Left ventricle myocardium inferior (tissue), 1 donor: ENCODE measurements at regions not wholly inside any gene's neighbourhood (a gene's known extent, or its start where the extent isn't known, plus 50 kb on each side); places are given as distances from the start of the nearest gene placed in this dataset.
"Not testable (repeated sequence)": the region's sequence is repeated elsewhere in the genome, so short reads cannot be mapped to it uniquely, and the experiment has no call there.

ENCODE experiments used
- DNase-seq: peaks from one replicate; pipeline ENCODE4 v3.0.0-alpha.2; 2020
- H3K27ac ChIP-seq: fragments of 200-600 bp; replicated peaks from 2 replicates; pipeline ENCODE4 v1.8.0; 2021
- H3K27me3 ChIP-seq: fragments of 200-600 bp; 2 replicates; pipeline ENCODE4 v1.8.0; 2021; ENCODE audit warnings: low read depth
- H3K36me3 ChIP-seq: fragments of 200-600 bp; 2 replicates; pipeline ENCODE4 v1.8.0; 2021
- H3K4me1 ChIP-seq: fragments of 200-600 bp; 2 replicates; pipeline ENCODE4 v1.8.0; 2021
- H3K4me3 ChIP-seq: fragments of 200-600 bp; 2 replicates; pipeline ENCODE4 v1.8.0; 2021; ENCODE audit warnings: mild to moderate bottlenecking, moderate library complexity
- H3K9me3 ChIP-seq: fragments of 200-600 bp; replicated peaks from 2 replicates; pipeline ENCODE4 v1.8.0; 2021
- intact Hi-C: fragments of 100-400 bp; cut with micrococcal nuclease; formaldehyde crosslinking; loops from one replicate; pipeline ENCODE4 v1.11.0; 2022
- TF ChIP-seq, protein P1 (sequence below): fragments of 200-600 bp; IDR thresholded peaks from 2 replicates; pipeline ENCODE4 v1.8.0; 2021; ENCODE audit warnings: antibody characterized with exemption, mild to moderate bottlenecking, borderline replicate concordance
- donor health status: DM: no; HTN: yes; CAD: no; lungs with severe emphysema.

GRCh38 chr4:26253968-26254367, 66.8 kb upstream of the RBPJ start:
- no peak for DNase-seq
- TF ChIP-seq, protein P1, sequence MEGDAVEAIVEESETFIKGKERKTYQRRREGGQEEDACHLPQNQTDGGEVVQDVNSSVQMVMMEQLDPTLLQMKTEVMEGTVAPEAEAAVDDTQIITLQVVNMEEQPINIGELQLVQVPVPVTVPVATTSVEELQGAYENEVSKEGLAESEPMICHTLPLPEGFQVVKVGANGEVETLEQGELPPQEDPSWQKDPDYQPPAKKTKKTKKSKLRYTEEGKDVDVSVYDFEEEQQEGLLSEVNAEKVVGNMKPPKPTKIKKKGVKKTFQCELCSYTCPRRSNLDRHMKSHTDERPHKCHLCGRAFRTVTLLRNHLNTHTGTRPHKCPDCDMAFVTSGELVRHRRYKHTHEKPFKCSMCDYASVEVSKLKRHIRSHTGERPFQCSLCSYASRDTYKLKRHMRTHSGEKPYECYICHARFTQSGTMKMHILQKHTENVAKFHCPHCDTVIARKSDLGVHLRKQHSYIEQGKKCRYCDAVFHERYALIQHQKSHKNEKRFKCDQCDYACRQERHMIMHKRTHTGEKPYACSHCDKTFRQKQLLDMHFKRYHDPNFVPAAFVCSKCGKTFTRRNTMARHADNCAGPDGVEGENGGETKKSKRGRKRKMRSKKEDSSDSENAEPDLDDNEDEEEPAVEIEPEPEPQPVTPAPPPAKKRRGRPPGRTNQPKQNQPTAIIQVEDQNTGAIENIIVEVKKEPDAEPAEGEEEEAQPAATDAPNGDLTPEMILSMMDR = no peak
- Histone ChIP-seq H3K9me3 (peaks cover 2% of the 10 kb centered on the region), H3K4me3 (no peak overlapping the region), H3K4me1 (peaks cover 2% of the 10 kb centered on the region), H3K27me3 (no peaks in the 10 kb centered on the region), H3K27ac (no peak overlapping the region), H3K36me3 (no peaks in the 10 kb centered on the region)
- intact Hi-C loops = no loop called here

- intact Hi-C loops = no loop called here
- Histone ChIP-seq H3K4me3 (no peak overlapping the region), H3K9me3 (peaks cover 10% of the 10 kb centered on the region), H3K36me3 (no peaks in the 10 kb centered on the region), H3K27me3 (no peaks in the 10 kb centered on the region), H3K27ac (no peak overlapping the region), H3K4me1 (no peaks in the 10 kb centered on the region)
- TF ChIP-seq, protein P1 = no peak
- no peak for DNase-seq
Observed at GRCh38 chr4:26255989-26256388, 64.8 kb upstream of the RBPJ start.

- not testable (repeated sequence) for DNase-seq, H3K27ac ChIP-seq
Observed at GRCh38 chr4:26257444-26257843, 63.4 kb upstream of the RBPJ start.

DNA sequence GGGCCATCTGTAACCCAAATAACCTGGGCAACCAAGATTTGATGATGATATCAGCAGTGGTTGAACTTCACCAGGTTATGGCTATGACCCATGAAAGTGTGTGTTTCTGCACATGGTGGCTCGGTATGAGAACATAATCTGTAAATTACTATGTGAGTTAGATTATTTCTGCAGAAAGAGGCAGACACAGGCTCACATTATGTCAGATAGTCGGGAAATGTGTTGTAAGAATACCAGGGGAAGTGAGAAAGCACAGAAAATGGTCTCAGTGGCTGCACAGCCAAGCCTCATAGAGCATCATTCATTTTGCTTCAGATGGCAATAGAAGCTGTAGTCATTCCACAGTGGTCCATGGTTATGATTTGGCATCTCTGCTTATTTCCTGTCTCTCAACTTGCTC, 63.0 kb upstream of the RBPJ start:
- no peaks in the 10 kb centered on the region for H3K27me3 ChIP-seq
- peaks cover 10% of the 10 kb centered on the region for H3K9me3 ChIP-seq
- no peaks in the 10 kb centered on the region for H3K36me3 ChIP-seq
- TF ChIP-seq, protein P1 = no peak
- no peak overlapping the region for H3K27ac ChIP-seq
- no peaks in the 10 kb centered on the region for H3K4me1 ChIP-seq
- DNase-seq = no peak
- no peak overlapping the region for H3K4me3 ChIP-seq
- intact Hi-C loops = no loop called here

More at GRCh38 chr4:26257444-26257843, 63.4 kb upstream of the RBPJ start:
- H3K27me3 ChIP-seq, H3K4me3 ChIP-seq, H3K36me3 ChIP-seq, H3K4me1 ChIP-seq, intact Hi-C loops: not testable (repeated sequence)
- peaks cover 10% of the 10 kb centered on the region for H3K9me3 ChIP-seq

GRCh38 chr4:26260571-26260970, 60.2 kb upstream of the RBPJ start:
- H3K36me3 ChIP-seq = no peaks in the 10 kb centered on the region
- TF ChIP-seq, protein P1 = no peak
- intact Hi-C loops = no loop called here
- no peak overlapping the region for H3K4me3 ChIP-seq
- peaks cover 10% of the 10 kb centered on the region for H3K9me3 ChIP-seq
- peaks cover 5% of the 10 kb centered on the region for H3K27me3 ChIP-seq
- no peaks in the 10 kb centered on the region for H3K4me1 ChIP-seq
- H3K27ac ChIP-seq = no peak overlapping the region
- no peak for DNase-seq

DNA sequence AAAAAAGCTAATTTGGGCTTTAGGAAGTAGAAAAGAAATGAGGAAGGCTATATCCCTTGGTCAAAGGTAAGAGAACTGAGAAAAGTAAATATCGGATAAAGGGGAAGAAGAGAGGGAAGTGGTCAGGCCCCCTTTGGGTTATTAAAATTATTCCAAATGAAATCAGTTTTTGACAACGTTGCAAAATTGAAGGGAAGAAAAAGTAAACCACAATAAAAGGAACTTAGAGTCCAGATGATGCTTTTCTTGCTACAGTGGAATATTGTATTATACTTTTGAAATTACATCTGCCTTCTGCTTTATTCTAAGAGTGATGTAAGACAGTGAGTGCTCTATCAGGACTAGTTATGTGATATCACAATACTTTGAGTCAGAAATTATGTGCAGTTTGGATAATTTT, 59.4 kb upstream of the RBPJ start:
- no peak overlapping the region for H3K27ac ChIP-seq
- H3K9me3 ChIP-seq = peaks cover 10% of the 10 kb centered on the region
- no peak overlapping the region for H3K4me3 ChIP-seq
- no peaks in the 10 kb centered on the region for H3K36me3 ChIP-seq
- intact Hi-C loops = no loop called here
- no peaks in the 10 kb centered on the region for H3K4me1 ChIP-seq
- no peak for DNase-seq
- H3K27me3 ChIP-seq = peaks cover 5% of the 10 kb centered on the region
- TF ChIP-seq, protein P1 = no peak
